ENCODE measurements at regions not wholly inside any gene's neighbourhood (a gene's known extent, or its start where the extent isn't known, plus 50 kb on each side); places are given as distances from the start of the nearest gene placed in this dataset.

GRCh38 chr5:86885011-86885410 is 267.3 kb downstream of the COX7C start:
- no peak overlapping the region for H3K4me2 ChIP-seq (ENCODE audit: low read length)
- no peaks in the 10 kb centered on the region for H3K4me1 ChIP-seq
- no peak overlapping the region for H2AFZ ChIP-seq
- H3K9ac ChIP-seq, result no peak overlapping the region
- H3K4me3 ChIP-seq (ENCODE audit: low read depth, low read length), result no peak overlapping the region
- H3K27me3 ChIP-seq (ENCODE audit: control insufficient read depth, insufficient read depth, low read length), result no peaks in the 10 kb centered on the region
- no peak for TF ChIP-seq CTCF (IDR thresholded peaks at IDR 0.05)
- H3K79me2 ChIP-seq, result no peaks in the 10 kb centered on the region
- no peak overlapping the region for H3K27ac ChIP-seq
- no peaks in the 10 kb centered on the region for H3K9me3 ChIP-seq (ENCODE audit: control insufficient read depth, low read length)
- H3K36me3 ChIP-seq (ENCODE audit: control insufficient read depth, insufficient read depth, low read length), result no peaks in the 10 kb centered on the region

- H3K9ac ChIP-seq, result no peak overlapping the region
- no peak for TF ChIP-seq CTCF (IDR thresholded peaks at IDR 0.05)
These were observed 267.9 kb downstream of the COX7C start for GRCh38 chr5:86885489-86886230.

GRCh38 chr5:86890375-86890774 is 272.6 kb downstream of the COX7C start:
- H2AFZ ChIP-seq, result no peak overlapping the region
- H3K79me2 ChIP-seq, result no peaks in the 10 kb centered on the region
- no peaks in the 10 kb centered on the region for H3K9me3 ChIP-seq (ENCODE audit: control insufficient read depth, low read length)
- H3K36me3 ChIP-seq (ENCODE audit: control insufficient read depth, insufficient read depth, low read length), result no peaks in the 10 kb centered on the region
- no peak overlapping the region for H3K4me2 ChIP-seq (ENCODE audit: low read length)
- no peak overlapping the region for H3K4me3 ChIP-seq (ENCODE audit: low read depth, low read length)
- H3K9ac ChIP-seq, result no peak overlapping the region
- H3K27ac ChIP-seq, result no peak overlapping the region
- H3K27me3 ChIP-seq (ENCODE audit: control insufficient read depth, insufficient read depth, low read length), result no peaks in the 10 kb centered on the region
- no peaks in the 10 kb centered on the region for H3K4me1 ChIP-seq
- TF ChIP-seq CTCF (IDR thresholded peaks at IDR 0.05), result no peak

More at GRCh38 chr5:86885489-86886230, 267.9 kb downstream of the COX7C start:
- Histone ChIP-seq H3K4me2 (ENCODE audit: low read length) (no peak overlapping the region), H3K79me2 (no peaks in the 10 kb centered on the region), H3K27ac (no peak overlapping the region), H2AFZ (no peak overlapping the region), H3K9me3 (ENCODE audit: control insufficient read depth, low read length) (no peaks in the 10 kb centered on the region), H3K36me3 (ENCODE audit: control insufficient read depth, insufficient read depth, low read length) (no peaks in the 10 kb centered on the region), H3K27me3 (ENCODE audit: control insufficient read depth, insufficient read depth, low read length) (no peaks in the 10 kb centered on the region), H3K4me1 (no peaks in the 10 kb centered on the region), H3K4me3 (ENCODE audit: low read depth, low read length) (no peak overlapping the region)

- no peak overlapping the region for H2AFZ ChIP-seq
- H3K27ac ChIP-seq, result no peak overlapping the region
- no peaks in the 10 kb centered on the region for H3K27me3 ChIP-seq (ENCODE audit: control insufficient read depth, insufficient read depth, low read length)
- H3K4me2 ChIP-seq (ENCODE audit: low read length), result no peak overlapping the region
- no peaks in the 10 kb centered on the region for H3K4me1 ChIP-seq
- H3K4me3 ChIP-seq (ENCODE audit: low read depth, low read length), result no peak overlapping the region
- H3K9me3 ChIP-seq (ENCODE audit: control insufficient read depth, low read length), result no peaks in the 10 kb centered on the region
- H3K36me3 ChIP-seq (ENCODE audit: control insufficient read depth, insufficient read depth, low read length), result no peaks in the 10 kb centered on the region
- TF ChIP-seq CTCF (IDR thresholded peaks at IDR 0.05), result no peak
- no peaks in the 10 kb centered on the region for H3K79me2 ChIP-seq
- H3K9ac ChIP-seq, result no peak overlapping the region
These were observed 276.3 kb downstream of the COX7C start for GRCh38 chr5:86894056-86894455.

GRCh38 chr5:86896916-86897315 is 279.2 kb downstream of the COX7C start:
- no peaks in the 10 kb centered on the region for H3K9me3 ChIP-seq (ENCODE audit: control insufficient read depth, low read length)
- no peaks in the 10 kb centered on the region for H3K36me3 ChIP-seq (ENCODE audit: control insufficient read depth, insufficient read depth, low read length)
- H3K79me2 ChIP-seq, result no peaks in the 10 kb centered on the region
- TF ChIP-seq CTCF (IDR thresholded peaks at IDR 0.05), result no peak
- no peaks in the 10 kb centered on the region for H3K27me3 ChIP-seq (ENCODE audit: control insufficient read depth, insufficient read depth, low read length)
- H3K4me1 ChIP-seq, result no peaks in the 10 kb centered on the region
- no peak overlapping the region for H3K4me2 ChIP-seq (ENCODE audit: low read length)
- no peak overlapping the region for H3K9ac ChIP-seq
- H3K27ac ChIP-seq, result no peak overlapping the region
- H2AFZ ChIP-seq, result no peak overlapping the region
- H3K4me3 ChIP-seq (ENCODE audit: low read depth, low read length), result no peak overlapping the region

All from parathyroid adenoma (tissue), 2 donors.